CD4-positive, alpha-beta T cell treated with Interleukin-4 for 1 hour (primary cell): ENCODE measurements at regions not wholly inside any gene's neighbourhood (a gene's known extent, or its start where the extent isn't known, plus 50 kb on each side); places are given as distances from the start of the nearest gene placed in this dataset.
A peak's percentile ranks its signal among the peaks of the same experiment; 100 is the strongest.

Source experiments
- DNase-seq, 2 donors: peaks; one replicate each; pipeline ENCODE4 v3.0.0-alpha.2; 2020 to 2022

DNA sequence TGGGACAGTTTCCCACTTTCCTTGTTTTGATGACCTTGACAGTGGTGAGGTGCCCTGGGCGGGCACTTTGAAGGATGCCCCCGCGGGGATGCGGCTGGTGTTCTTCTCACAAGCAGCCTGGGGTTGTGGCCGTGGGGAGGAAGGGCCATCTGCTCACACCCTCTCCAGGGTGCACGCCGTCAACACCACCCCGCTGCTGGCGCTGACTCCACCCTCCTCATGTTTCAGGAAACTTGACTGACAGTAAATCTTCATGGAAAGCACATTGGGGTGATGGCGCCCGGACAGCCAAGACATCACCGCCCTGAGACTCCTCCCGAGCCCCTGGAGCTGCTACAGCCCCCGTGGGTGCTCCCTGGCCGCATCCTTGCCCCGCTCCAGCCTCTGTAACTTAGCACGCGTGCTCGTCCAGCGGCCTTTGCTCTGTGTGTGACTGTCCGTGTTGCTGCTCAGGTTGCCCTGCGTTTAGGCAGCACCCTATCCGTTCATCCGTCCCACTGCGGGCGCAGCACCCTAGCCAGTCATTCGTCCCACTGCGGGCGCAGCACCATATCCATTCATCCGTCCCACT is 150.2 kb upstream of the C14orf180 start:
- no peak for DNase-seq

DNA sequence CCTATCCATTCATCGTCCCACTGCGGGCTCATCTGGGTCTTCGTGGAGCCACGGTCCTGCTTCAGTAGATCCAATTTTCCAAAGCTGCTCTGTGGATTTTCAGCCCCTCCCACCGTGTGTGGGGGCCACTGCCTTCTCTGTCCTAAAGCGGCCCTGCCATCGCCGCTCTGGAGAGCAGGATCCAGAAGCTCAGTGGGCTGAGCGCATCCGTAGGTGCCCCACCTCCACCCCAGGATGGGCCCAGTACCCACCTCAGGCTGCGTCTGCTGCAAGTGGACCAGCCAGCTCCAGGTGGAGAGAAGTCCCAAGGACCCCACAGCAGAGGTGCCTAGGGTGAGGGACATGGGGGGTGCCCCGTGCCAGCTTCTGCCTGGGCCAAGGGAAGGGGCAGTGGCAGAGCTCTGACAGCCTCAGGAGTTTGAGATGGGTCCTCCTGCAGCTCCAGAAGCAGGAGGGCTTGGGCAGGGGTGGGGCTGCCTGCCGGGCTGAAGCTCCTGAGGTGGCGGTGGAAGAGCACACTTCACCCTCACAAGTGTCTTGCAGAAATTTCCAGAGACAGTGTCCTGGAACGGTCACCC is 148.1 kb upstream of the C14orf180 start:
- no peak for DNase-seq

DNA sequence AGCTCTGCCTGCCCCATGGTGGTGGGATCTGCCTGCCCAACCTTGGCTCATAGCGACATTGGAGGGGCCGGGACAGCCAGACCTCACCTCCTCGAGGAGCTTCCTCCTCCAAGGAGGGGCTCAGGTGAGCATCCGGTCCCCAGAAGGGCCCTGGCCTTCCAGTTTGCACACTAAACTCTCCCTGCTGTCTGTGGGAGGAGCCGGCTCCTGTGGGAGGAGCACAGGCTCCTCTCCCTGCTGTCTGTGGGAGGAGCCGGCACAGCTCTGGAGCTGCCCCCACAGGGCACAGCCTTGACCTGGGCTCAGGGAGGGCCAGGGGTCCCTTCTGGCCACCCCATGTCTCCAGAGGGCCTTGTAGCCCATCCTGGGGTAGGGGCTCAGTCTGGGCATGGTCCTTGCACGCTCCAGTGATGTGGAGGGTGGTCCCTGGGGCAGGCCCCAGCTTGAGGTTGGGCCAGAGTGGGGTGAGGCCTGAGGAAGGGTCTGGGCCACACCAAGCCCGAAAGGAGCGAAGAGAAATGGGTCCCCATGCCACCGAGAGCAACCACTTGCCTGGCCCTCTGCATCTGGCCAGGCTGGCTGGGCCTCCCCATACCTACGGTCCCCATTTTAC is 147.5 kb upstream of the C14orf180 start:
- DNase-seq = no peak

DNA sequence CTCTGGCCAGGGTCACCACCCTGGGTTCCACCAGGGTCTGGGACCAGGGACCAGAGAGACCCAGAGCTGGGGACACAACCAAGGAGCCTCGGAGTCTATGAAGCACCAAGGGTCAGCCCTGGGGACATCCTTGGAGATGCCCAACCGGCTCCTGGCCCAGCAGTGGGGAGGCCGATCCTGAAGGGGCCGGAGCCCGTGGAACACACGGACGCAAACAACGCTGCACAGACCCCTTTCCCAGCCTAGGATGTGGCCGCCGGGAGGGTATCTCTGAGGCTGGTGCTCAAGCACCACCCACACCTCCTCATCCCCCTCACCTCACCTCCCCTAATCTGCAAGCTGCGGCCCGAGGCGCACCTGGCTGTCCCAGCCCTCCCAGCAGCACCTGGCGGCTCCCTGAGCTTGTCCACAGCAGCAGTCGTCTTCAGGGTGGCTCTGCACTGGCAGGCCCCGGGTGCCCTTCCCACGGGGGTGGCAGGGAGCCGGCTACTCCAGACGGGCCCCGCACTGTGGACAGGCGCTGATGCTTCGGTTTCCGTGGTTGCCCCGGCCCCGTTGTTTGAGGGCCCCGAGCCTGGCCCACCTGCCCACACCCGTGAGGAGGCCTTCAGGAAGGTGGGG is 146.8 kb upstream of the C14orf180 start:
- no peak for DNase-seq

DNA sequence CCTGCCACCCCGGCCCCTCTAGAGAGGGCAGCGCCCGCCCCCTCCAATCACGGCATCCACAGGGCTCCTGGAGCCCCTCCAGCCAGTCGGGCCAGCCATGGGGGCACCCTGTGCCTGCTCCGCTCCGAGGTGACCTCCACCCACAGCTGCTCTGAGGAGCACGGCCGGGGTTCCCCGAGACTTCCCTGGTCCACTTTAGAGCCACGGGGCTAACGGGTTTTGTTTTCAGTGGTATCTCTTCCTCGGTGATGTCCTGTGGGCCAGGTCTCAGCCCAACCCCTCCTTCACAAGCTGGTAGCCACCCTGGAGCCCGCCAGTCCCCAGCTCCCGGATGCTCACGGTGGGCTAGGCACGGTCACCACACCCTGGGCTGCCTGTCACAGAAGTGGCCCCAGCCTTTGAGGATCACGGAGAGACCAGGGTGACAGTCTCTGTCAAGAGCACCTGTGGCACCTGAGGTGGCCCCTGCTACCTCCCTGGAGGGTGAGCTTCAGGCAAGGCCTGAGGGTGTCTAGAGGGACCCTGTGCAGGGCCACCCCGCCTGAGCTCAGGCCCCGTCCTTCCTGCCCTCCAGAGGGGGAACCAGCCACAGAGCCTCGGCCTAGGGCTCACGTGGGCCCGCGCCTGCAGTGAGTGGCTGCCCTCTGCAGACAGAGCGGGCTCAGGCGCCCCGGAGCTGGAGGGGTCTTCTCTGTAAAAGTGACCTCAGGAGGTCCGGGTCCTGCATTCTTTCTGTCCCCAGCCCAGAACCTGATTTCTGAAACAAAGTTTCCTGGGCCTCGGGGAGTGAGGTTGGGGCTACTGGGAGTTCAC is 146.0 kb upstream of the C14orf180 start:
- DNase-seq = no peak

DNA sequence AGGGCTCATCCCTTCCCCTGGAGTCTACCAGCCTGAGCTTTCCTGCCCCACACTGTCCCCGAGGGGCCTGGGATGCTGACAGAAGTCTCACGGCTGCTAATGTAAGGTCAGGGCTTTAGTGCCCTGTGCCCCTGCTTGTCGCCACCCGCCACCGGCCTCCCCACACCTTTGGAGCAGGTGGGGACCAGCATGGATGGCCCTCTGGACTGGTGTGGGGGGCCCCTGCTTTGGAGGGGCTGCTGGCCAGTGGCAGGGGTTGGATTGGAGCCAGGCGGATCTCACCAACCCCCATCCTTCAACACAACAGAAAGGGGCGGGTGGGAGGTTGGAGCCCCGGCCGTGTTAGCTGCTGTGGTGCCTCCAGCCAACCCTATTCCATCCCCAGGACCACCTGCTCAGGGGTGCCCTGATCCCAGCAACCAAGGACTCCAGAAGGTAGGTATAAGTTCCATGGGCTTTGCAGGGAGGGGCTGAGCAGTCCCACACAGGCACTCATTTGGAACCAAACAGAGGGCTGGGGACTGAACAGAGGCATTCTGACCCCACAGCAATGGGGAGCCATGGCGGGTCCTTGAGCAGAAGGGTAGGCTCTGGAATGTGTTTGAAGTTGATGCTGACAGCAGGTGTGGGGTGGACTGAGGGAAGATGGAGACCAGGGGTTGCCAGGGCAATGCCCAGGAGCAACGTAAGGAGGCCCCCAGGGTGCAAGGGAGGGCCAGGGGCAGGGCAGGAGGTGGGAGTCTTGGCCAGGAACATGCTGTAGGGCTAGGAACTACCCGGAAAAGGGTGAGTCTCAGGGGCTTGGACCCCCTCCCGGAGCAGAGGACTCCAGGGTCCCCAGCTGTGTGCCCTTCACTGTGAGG is 145.1 kb upstream of the C14orf180 start:
- DNase-seq = no peak

DNA sequence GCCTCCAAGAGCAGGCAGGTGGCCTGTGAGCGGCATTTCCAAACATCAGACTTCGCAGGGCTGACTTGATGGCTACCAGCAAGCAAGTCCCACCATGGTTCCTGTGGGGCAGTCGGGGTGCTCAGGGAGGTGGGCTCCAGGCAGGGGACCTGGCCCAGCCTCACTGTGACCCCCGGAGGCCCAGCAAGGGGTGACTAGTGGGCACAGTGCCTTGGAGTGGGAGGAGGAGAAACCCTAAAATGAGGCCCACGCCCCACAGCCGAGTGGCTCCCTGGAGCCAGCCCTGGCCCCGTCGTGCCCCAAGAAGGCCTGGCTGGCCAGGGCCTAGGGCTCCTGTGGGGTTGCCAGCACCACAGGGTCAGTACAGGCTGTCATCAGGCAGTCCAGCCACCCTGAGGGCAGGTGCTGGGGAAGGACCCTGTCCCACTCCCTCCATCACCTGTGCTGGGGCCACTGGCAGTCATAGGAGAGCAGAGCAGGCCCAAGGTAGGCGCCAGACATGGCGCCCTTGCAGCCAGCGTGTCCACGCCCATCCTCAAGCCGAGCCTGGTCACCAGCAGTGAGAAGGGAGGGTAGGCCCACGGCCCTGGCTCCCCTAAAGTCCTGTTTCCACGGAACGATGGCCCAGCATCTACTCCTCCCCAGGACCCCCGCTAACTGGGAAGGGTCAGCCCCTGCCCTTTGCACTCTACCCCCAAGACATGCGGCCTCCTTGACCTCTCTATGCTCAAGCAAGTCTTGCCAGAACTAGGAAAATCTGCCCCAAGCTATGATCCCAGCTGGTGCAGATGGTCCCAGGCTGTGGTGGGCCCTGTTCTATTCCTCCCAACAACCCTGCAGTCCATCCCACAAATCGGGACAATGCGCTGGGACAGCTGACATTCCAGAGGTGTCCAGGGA is 144.2 kb upstream of the C14orf180 start:
- DNase-seq = no peak

DNA sequence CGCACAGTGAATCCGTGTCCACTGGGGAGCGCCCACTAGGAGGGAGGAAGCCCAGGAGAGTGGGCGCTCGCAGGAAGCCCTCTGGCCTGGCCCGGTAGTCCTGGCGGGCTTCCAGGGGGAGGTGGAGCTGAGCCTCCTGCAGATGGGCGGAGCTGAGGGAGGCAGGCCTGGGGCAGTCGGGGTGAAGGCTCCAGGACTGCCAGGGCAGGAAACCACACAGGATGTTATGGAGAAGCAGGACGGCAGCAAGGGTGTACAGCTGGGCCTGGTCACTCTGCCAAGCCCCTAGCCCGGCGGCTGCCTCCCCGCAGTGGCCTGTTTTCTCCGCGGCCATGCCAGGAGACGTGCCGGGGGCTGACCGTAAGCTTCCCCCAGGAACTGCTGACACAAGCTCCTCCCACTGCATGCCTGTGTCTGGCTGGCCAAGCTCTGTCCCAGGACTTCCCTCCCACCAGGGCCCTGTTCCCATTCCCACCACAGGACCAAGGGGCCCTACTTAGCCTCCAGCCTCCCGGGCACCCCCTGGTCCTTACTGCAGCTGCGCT is 143.4 kb upstream of the C14orf180 start:
- no peak for DNase-seq

DNA sequence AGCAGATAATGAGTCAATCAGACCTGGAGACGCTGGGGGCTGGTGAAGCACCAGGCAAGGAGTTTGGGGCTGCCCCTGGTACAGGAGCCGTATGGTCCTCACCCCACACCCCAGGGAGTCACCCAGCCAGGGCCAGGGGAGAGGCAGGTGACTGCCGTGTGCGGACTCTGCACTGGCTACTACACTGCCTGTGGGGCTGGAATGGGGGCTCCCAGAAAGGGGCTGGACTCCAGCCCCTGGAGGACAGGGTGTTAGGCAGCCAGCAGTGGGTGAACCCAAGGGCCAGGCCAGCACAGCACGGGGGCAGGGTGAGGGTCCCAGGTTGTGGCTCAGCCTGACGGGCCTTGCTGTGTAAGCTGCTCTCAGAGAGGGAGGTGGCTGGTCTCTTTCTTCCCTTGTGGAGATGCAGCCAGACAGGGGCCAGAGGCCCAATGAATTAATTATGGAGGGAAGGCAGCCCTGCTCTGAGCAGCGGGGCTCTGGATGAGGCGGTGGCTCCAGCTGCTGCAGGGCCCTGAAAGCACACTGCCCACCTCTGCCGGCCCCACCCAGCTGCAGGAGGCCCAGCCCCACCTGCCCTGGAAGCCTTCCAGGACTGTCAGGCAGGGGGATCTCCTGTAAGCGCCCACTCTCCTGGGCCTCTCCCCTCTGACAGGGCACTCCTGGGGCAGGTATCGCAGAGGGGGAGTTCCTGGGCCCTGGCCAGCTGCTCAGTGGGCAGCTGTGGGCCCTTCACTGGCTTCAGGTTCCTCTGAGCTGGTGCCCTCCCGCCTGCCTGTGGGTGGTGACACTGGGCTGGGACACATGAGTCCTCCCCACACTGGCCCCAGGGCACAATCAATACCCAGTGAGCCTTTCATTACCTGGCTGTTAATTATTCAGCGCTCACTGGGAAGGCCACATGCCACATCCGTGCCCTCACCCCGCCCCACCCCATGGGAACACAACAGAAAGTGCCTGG is 142.5 kb upstream of the C14orf180 start:
- DNase-seq = no peak

DNA sequence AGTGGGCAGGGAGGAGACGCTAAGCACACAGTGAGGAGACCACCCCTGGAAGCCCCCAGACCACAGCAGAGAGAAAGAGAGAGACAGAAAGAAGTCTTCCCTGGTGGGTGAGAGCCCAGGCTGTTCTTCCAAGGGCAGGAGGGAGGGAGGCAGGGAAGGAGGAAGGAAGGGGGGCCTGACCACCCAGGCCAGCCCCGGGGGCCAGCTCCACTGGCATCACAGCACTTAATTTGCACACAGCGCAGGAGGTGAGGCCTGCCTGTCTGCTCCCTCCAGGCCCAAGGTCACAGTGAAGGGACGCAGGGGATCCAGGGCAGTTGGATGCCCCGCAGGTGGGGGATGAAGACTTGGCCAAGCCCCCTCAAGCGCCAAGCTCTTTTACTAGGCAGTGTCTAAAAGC is 141.9 kb upstream of the C14orf180 start:
- no peak for DNase-seq

DNA sequence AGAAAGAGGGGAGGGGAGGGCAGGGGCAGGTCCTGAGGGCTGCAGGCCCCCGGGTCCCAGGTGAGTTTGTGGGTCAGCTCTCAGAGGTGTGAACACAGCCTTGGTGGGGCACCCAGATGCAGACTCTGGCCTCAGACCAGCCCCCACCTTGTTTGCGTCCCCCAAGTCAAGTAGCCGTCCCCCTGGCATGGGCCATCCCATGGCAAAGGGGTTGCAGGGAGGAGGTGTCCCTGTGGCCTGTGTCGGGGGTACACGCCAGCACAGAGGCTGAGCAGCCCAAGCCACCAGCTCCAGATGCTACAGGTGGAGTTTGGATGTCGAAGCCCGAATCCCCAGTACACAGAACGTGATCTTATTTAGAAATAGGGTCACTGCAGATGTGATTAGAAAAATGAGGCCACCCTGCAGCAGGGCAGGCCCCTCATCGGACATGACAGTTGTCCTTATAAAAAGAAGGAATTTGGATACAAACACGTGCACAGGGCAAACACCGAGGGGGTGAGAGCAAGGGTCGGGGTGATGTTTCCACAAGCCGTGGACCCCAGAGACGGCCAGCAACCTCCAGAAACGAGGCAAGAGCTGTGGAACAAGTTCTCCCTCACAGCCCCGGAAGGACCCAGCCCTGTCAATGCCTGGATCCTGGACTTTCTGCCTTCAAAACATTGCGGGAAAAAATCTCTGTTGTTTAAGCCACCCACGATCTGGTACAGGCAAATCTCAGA is 141.2 kb upstream of the C14orf180 start:
- no peak for DNase-seq

DNA sequence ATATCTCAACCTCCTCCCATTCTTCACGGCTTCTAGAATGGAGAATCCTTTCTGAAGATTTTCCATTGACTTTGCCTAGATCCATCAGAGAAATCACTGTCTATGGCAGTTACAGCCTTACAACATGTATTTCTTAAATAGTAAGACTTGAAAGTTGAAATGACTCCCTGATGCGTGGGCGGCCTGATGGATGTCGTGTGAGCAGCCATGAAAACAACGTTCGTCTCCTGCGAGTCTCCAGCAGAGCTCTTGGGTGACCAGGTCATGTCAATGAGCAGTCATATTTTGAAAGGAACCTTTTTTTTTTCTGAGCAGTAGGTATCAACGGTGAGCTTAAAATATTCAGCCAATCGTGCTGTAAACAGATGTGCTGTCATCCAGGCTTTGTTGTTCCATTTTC is 139.9 kb upstream of the C14orf180 start:
- DNase-seq = no peak

DNA sequence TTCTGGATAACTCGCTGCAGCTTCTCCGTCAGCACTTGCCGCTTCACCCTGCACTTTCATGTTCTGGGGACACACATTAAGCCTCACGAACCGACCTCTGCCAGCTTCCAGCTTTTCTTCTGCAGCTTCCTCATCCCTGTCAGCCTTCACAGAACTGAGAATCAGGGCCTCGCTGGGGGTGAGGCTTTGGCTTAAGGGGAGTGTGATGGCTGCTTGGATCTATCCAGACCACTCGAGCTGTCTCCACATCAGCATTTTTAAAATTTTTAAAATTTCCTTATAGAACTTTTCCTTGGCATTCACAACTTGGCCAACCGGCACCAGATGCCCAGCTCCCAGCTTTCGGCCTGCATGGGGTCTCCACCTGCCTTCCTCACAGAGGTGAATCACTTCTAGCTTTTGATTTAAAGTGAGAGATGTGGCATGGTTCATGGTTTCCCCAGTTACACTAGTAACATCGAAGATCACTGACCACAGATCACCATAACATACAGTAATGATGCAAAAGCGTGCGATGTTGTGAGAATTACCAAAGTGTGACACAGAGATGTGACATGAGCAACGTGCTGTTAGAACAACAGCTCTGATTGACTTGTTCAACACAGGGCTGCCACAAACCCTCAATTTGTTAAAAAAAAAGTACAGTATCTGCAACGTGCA is 139.1 kb upstream of the C14orf180 start:
- DNase-seq = no peak

DNA sequence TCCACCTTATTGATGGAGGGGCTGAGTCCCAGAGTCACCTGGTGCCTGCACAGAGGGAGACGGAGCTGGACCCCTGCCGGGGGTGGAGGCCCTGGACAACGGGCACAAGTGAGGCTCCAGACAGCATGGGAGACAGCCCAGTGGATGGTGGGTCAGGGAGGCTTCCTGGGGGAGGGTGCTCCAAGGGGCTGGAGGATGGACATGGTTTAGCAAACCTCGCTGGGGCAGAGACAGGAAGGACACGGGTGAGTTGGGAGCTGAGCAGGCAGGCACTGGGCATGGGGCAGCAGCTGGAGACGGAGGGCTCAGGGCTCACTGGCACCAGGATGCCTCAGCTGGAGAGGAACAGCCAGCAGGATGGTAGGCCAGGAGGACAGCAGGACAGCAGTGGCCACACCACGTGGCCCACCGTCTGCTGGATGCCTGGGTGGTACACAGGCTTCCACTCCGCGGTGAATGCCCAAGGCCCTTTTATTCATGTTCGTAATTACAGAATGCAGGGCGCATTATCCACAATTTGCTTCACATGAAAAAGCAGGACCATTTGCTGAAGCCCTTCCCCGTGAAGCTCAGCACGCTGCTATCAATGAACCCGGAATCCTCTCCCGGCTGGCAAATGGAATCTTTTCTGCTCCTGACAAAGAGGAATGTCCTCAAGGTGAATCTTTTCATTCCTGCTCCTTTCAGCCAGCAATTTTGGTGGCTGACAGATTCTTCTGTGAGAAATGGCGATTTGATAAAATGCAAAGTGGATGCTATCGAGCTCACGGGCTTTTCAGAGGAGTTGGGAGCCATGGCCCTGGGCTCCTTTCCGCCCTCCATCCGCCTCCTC is 138.1 kb upstream of the C14orf180 start:
- DNase-seq = peak in 1 of 2 donors; percentile 5

DNA sequence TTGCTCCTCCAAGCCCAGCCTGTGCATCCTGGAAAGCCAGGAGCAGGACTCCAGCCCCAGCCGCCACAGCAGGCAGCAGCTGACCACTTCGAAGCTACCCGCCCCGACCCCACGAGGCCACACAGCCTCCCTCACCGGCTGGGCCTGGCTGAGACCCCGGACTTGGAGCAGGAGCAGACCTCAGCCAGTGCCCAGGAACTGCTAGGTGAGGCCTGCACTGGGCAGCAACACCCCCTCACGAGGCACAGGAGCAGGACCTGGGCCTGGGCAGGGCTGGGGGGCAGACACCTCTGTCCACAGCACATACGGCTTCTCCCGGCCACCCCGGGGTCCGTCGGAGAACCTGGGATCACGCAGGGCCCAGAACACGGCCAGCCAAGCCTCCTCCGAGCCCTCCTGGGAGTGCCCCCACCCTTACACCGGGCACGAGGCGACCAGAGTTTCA is 137.4 kb upstream of the C14orf180 start:
- DNase-seq = peak in 1 of 2 donors; percentile 10

DNA sequence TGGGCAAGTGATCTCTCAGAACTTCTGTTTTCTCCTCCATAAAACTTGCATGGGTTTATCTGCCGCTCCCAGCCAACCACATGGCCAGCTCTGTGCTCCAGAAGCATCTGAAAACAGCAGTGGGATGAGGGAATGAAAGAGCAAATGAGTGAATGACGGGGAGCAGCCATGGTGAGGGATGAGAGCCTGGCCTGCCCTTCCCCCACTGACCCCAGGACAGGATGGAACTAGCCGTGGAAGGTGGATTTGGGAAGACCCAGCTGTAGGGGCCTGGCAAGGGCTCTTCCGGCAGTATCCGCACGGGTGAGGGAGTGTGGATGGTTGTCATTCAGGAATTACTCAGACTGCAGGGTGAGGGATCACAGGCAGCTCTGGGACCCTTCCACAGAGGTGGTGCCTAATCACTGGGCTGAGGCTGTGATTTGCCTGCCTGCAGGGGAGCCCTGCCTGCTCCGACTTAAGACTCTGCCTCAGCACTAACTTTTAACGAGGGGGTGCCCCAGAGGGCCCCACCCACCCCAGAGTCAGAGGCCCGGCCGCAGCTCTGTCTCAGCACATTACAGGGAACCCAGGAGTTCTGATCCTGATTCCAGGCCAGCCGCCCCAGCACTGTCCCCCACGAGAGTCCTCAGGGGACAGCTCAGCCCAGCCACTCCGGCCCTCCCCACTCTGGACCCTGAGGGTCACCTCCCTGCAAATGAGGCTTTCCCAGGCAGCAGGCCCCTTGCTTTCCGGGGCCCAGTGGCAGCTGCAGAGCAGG is 136.8 kb upstream of the C14orf180 start:
- peak in 1 of 2 donors; percentile 7 for DNase-seq
